ENCODE measurements at regions not wholly inside any gene's neighbourhood (a gene's known extent, or its start where the extent isn't known, plus 50 kb on each side); places are given as distances from the start of the nearest gene placed in this dataset.

DNA sequence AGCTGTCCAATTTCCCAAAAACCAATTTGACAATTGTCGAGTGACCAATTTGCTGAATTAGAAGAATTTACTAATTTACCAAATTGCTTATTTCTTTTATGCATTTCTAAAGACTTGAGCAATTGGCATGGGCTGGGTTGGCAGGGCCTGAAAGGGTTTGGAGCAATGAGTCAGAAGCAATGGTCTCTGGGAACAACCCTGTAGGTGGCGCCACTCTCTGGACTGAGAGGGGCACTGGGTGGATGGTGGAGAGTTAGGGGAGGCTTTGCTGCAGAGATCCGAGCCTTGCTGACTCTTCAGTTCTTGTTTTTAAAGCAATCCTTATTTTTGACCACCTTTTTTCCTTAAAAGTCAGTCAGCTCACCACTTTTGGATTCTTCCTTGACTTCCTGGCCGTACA, 71.5 kb upstream of the RPS23 start:
- no peak for DNase-seq

DNA sequence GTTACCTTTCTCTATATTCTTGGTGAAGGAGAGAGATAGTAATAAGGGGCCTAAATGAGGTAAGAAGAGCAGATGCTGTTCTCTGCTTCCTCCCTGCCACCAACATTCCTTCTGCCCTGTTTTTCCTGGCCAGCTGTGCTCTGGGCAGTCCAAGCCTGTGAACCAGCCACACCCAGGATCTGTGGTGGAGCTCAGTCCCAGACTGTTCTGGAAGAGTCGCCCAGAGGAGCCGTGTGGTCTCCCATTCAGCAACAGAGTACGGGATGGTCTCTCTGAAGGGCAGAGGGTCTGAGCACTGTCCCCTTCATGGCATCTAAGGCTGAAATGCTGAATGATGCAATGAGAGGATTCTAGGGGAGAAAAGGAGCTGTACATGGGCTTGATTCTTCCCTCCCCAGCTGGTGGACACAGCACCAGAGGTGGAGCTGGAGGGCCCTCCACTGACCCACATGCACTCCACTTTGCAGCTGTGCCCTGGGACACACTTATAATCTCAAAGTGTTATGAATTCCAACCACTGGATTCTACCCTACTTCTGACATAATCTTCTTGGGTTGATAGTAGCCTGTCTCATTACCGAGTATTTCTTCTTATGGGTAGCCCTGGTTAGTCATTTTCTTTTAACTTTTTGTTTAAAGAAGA, 70.8 kb upstream of the RPS23 start:
- no peak for DNase-seq

DNA sequence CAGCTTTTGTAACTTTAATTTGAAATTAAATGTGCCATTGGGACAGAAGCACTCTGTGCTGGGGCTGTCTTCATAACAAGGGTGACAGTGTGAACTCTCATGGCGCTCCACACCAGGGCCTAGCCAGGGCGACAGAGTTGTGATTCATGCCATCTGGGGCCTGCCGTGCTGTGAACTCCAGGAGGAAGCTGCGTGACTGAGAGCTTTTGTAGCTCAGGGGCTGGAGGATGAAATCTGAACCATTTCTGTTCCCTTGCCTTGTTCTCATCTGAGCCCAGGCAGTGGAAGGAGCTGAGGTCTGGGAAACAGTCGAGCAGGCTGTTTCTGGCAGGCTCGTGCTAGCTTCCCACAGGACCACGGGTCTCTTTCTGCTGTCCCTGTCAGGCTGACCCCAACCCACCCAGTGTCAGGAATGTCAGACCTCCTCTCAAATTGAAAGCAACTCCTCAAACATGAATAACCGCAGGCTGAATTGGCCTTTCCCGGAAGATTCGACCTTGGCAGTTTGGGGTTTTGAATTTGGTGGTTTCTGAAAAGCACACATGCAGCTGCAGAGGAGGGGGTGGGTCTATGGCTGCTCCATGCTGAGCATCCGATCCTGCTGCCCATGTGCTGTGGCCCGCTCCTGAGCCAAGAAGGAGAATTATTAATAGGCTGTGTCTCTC, 69.2 kb upstream of the RPS23 start:
- DNase-seq = no peak

DNA sequence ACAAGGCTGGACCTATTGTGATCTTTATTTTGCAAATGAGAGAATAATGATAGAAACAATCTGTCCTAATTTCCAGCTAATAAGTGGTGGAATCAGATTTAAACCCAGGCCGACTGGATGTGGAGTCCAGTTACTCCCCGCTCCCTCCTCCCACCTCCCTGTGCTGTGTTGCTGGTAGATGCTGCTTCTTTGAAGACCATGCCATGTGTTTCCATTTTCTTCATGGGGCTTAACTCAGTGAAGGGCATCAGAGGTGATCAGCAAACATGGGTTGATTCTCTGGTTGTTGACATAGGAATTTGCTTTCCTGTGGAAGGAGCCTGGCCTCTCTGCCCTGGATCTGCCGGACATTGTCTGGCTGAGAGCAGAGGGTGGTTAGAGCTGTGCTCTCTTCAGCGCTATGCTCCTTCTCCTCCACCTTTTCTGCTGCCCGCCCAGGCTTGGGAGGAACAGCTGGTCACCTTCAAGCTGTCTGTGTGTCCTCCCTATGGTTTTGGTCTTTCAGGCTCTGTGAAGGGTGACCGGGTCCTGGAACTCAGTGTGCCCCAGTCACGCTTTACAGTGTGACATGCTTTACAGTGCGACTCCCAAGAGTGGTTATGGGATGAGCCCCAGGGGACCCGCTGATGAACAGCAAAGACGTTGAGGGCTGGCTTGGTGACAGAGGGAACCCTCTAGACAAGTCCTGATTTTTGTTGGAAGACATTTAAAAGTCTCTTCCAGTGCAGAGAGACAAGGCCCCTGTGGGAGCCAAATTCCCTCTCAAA, 68.4 kb upstream of the RPS23 start:
- DNase-seq = no peak

DNA sequence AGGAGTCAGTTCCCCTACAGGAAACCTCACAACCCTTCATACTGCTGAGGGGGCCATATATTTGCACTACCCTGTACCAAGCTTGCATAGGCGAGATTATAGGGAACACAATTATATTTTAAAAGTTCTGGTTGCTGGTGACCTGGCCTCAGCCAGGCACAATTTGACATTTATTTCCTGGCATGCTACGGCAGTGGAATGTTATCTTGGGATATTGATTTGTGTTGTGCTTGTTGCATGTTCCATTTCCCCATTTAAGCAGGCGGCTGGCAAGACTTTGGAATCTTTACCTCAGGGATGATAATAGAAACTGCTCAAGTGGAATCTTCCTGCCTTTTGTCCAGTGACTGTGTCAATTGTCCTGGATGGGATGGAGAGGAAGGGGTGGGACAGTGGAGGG, 67.0 kb upstream of the RPS23 start:
- DNase-seq = no peak

DNA sequence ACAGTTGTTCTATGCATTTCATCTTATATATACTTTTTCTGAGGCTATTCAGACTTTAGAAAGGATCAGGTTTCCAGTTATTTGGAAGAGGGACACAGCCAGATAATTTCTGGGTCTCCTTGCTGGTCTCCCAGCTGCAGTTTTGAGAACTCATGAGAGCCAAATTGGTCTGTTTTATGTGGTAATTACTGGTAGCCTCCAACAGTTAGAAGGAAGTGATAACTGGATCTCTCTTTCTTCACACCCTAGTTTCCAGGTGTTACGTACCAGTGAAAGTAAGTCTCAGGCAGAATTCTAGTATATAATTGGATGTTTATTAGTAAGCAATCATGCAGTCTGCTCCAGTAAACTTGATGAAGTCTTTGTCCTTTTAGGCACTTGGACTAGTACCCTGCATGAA, 63.2 kb upstream of the RPS23 start:
- no peak for DNase-seq

DNA sequence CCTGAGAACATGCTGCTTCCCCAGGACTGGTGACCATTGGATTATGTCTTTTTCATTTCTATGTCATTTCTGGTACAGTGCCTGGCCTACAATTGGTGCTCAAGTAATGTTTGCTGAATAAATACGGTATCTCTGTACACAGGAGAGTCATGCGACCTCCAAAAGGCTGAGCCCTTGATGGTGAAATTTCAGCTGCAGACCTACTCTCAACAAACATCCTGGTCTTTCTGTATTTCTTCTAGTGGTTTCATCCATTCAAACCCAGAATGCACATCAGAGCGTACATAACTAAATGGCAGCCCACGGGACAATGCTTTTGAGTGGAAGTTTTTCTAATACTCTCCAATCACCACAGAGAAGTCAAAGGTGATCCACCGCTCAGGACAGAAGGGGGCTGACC, 62.6 kb upstream of the RPS23 start:
- no peak for DNase-seq

DNA sequence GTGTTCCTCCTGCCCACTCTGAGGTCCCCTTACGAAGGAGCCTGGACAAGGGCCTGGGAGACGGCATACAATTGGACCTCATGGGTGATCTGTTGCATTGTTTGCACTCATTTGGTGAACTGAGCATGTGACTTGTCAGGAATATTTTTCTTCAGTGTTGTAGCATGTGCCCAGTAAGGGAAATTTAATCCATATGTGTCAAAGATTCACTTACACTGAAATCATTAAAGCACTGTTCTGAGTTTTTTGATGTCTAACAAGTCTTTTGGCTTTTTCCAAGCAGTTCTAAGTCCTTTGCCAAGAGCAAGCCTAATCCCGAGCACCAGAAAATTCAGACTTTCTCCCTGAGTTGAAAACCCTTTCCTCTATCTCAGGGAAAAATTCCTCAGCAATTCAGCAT, 61.6 kb upstream of the RPS23 start:
- no peak for DNase-seq

DNA sequence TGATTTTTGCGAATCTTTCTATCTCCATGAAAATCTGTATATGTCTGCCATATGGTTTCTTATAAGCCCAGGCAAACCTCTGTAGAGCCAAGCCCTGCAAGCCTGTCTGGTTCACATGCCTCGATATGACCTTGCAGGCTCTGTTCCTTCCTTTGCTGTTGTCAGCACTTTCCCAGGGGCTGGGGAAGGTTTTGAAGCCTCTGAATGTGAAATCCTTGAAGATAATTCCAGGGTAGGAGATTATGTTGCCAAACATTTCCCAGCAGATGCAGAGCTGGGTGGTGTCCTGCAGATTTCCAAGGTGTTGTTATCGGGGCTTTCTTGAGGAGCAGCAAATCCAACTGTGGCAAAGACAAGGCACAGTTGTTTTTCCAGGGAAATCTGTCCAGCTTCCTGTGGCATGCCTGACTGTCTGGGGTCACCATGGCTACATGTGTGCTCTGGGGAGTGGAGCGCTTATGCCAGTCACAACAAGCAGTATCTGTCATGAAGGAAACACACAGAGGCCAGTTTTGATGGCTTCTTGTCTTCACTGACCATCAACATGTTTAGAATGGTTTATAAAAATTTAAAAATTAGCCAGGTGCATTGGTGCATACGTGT, 60.7 kb upstream of the RPS23 start:
- DNase-seq = no peak

DNA sequence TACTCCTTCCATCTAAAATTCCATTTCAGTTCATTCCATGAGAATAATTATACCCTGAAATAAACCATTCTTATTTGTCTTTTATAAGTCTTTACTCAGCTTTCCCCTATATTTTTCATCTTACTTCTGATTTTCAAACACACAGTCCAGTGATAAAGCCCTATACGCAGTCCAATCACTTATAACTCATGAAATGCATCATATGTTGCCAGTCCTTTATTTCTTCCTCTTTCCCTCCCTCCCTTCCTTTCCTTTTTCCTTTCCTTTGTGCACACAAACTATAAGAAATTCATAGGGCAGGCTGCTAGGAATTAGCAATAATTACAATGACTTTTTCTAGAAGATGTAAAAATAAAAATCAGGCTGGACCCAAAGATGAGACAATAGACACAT, 58.8 kb upstream of the RPS23 start:
- DNase-seq = no peak

DNA sequence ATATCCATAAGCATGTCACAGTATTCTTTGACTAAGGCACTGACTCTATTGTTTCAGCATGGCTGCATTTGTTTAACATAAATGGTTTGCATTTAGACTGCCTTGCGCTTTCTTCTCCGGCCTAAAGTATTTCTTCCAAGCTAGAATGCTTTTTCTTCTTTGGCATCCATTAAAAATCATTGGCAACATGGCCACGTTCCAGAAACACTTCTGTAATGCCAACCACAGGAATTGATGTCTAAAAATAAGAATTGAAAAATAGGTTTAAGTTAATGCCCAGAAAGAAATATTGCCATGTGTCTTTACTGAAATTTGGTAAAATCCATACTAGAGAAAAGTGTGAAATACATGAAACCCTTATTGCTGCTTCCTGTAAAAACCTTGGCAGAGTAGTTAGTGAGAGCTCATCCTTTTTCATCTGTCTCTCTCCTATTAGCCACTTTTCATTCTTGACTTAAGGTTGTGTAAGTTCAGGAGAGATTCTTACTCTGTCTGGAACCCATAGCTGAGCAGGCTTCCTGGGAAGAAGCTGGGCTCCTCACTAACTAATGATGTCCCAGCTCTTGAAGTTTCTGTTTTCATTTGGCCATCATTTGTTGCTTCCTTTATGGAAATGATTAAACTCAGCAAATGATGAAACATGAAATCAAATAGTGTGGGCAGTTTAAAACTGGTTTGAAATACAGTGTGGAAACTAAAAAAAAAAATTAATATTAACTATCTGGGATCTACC, 58.2 kb upstream of the RPS23 start:
- DNase-seq = no peak

DNA sequence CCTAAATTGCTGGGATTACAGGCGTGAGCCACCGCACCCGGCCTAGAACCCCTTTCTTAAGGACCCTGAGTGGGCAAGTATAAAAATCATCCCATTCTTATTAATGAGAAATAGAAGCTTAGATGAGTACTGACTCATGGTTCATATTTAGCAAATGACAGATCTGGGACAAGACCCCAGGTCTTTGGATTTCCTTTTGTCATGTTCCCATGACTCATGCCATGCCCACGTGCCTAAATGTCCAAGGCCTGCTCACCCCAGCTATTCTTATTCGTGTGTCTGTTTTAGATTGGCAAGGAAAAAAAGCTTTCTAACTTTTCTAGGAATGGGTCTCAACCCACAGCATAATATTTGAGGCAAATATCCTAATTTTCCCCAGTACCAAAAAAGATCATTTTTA, 57.7 kb upstream of the RPS23 start:
- no peak for DNase-seq

DNA sequence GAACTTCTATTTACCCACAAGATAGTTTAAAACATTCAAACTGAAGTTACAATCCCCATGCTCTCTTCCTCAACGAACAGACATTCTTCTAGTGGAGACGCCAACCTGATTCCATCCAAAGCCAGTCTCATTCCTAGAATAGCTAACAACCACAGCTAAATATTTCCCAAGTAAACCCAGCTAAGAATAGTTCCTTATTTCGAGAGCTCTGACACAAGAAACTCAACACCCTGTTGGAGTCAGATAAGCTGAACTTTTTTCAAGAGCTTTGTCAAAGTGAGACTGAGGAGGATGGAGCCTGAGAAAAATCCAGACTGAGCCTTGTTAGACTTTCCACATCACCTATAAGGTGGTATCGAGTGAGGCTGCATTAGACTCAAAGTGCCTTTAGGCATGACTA, 56.7 kb upstream of the RPS23 start:
- no peak for DNase-seq

DNA sequence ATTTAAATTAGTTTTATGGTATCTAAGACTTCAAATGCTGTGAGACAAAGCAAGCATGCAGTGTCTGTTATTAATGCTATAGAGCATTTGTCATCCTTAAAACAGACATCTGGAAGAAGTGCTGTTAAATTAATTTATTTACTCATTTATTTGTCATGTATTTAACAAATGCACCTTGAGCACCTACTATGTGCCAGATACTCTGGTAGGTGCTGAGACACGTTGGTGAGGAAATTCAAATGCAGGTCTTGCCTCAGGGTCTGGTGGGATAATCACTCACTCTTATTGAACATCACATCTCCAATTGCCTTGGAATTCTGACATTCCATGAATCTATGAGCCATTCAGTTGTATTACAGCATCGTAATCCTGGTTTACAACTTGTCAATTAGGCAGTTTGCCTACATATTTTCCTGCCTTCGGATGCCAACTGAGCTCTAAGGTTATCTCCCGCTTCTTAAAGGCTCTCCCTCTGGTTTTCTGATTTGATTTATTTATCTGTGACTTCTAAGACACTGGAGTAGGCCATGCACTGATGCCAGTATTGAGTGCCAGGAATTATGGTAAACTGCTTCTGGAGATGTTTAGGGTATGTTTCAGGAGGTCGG, 56.0 kb upstream of the RPS23 start:
- no peak for DNase-seq

DNA sequence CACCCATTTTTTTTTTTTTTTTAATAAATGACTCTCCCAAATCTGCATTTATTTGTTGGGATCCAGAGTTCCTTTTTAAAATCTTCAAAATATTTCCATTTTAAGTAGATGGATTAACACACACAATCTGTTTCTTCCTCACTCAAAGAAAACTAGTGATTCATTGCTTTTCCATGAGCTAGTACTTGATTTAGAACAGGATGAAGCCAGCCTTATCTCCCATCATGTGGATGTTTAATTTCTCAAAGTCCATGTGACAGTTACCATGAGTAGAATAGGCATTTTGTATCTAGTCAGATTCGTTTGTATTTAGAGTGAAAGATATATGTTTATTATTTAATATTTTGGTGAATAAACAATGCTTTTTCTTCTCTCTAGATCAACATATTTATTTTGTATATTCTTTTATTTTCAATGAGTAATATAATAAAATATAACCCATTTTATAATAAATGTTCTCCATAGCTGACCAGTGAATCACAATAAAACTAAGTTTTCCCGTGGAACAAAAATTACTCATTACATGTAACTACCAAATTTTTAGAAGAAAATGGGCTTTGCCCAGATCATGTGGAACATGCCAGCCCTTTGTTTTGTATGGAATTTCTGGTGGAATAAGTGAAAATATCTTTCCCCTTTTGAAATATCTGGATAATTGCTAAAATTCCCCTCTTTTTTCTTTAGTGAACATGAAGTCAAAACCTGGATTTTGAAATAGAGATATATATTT, 54.9 kb upstream of the RPS23 start:
- no peak for DNase-seq

DNA sequence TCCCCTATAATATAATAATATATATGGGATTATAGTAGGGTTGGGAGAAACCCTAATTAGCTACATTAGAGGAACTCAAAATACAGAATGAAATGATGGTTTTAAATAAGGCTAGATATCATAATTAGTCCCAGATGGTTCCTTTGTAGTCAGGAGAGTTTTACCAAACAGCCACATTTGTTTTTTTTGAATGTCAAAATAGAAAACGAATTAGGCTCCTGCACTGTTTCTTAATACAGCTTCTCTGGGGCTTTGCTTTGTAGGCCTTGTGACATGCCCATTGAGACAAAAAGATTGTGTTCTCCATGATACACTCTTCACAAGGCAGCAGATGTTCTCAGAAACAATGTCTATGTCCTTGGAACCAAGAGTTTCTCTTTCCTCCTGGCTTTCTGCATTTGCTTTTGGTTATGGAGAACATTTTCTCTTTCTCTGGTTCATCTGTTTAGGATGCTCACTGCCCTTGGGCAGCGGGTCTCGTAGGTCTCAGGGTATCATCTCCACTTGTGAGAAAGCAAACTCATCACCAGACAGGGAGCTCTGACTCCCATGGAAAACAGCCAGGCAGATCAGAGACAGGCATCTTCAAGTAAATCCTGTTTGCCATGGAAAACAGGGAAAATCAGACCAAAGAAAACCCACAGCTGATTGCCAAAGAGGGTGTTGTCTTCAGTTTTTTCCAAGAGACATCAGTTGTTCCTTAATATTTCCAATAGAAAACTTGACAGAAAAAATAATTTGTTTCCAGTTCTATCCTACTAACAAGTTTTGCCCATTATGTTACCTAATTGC, 54.1 kb upstream of the RPS23 start:
- DNase-seq = no peak

DNA sequence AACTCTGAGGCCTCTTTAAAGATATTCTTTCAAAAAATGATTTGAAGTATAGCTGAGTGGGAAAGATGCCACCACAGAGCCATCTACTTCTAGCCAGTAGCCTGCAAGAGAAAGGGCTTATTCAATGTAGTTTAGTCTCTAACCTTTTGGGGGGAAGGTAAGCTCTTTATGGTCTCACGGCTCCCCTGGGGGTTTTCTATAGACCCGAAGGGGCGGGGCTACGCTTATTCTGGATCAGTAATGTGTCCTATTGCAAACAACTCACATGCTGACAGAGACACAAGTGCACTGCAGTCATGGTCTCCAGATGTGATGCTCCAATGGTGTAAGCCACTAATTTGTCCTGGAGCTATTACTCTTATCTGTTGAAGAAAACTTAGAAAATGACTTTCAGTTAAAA, 53.4 kb upstream of the RPS23 start:
- DNase-seq = no peak

DNA sequence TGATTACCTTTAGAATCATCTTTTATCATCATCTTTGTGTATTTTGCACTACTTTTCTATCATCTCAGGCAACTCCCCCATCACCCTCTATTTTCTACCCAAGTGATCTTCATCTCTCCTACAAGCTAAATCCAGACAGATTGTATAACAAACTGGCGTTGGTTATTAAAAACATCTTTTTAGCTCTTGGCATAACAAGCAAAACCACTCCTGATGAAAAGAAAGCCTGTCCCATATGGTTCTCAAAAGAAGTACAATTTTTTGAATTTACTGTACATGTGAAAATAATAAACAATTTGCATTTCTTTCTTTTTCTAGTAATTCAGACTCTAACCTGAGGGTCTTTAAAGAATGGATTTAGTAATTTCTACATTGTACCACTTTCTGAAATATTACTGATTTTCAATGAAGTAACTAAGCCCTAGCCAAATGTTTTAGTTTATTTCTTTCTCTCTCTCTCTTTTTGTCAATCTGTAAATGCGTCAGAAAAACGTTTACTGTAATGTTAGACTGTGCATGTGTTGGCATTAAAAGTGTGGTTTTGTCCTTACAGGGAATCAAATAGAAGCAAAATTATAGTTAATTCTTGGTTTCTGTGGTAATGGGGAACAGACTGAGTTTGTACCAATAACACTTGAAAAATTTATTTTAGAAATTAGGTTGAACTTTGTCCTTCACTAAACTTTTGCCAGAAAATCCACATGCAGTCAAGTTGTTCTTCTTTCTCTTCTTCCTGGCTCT, 52.5 kb upstream of the RPS23 start:
- no peak for DNase-seq

DNA sequence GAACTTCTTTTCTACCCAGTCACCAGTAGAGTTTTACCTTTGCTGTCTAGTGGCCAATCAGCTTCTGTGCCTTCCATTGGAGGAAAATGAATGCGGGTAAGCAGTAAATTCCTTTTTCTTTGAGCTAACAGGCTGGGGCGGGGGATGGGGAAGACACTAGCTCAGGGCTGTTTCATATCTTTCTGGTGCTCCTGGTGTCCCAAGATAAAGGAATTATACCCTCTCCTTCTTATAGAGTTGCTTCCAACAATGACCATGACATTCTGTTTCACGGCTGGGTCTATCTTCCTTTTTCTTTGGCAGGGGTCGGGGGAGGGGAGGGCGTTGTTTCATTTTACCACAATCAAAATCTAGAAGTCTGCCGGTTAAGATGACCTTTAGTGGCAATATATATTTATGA, 51.2 kb upstream of the RPS23 start:
- DNase-seq = no peak

All from NCI-H1105 treated with DMSO at 0.1 percent for 48 hours (cell line).